Stimulated activated effector memory CD8-positive, alpha-beta T cell treated with anti-CD3 and anti-CD28 coated beads, Interleukin-12 subunit alpha, Interleukin-12 subunit beta, amount 100 ng/mL, for 72 hours (primary cell): ENCODE measurements at regions not wholly inside any gene's neighbourhood (a gene's known extent, or its start where the extent isn't known, plus 50 kb on each side); places are given as distances from the start of the nearest gene placed in this dataset.
A peak's percentile ranks its signal among the peaks of the same experiment; 100 is the strongest.

Experiments
- ATAC-seq: fragments of 150-1000 bp; cut with Tn5 transposase; 2 replicates; pipeline ENCODE4 v1.10.0; 2021
- DNase-seq, 2 donors: peaks; one replicate each; pipeline ENCODE4 v3.0.0; 2021 to 2022; ENCODE audit warnings: low spot score in 2 of 2
- H3K27ac Mint-ChIP-seq: one replicate; pipeline ENCODE4 v1.8.0; 2022; ENCODE audit warnings: mild to moderate bottlenecking, mixed read lengths
- H3K36me3 Mint-ChIP-seq: one replicate; pipeline ENCODE4 v1.8.0; 2022; ENCODE audit warnings: mild to moderate bottlenecking, mixed read lengths
- H3K4me1 Mint-ChIP-seq: one replicate; pipeline ENCODE4 v1.8.0; 2022; ENCODE audit warnings: mixed read lengths
- H3K4me3 Mint-ChIP-seq: one replicate; pipeline ENCODE4 v1.8.0; 2022; ENCODE audit warnings: mild to moderate bottlenecking, mixed read lengths
- H3K9me3 Mint-ChIP-seq: one replicate; pipeline ENCODE4 v1.8.0; 2022; ENCODE audit warnings: mixed read lengths

DNA sequence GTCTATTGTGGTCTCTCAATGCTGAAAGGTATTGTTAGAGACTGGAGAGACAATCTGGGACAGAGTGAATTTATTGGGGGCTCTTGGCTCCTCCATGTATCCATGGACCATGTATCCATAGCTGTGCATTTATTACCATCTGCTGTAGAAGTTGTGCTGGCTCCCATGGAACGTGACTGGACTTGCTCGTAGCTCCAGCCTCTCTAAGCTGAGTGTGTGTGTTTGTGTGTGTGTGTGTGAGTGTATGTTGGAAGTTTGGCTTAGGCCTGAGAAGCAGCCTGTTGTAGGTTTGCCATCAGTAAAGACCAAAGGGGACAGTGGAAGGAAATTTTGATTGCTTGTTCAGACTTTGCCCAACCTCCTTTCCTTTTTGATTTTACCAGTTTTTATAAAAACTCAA lies 105.7 kb upstream of the USP24 start:
- DNase-seq (no peak), ATAC-seq (no peak)
- Mint-ChIP-seq H3K36me3 (no peaks in the 10 kb centered on the region), H3K27ac (no peak overlapping the region), H3K4me3 (no peak overlapping the region), H3K9me3 (no peaks in the 10 kb centered on the region), H3K4me1 (no peaks in the 10 kb centered on the region)

DNA sequence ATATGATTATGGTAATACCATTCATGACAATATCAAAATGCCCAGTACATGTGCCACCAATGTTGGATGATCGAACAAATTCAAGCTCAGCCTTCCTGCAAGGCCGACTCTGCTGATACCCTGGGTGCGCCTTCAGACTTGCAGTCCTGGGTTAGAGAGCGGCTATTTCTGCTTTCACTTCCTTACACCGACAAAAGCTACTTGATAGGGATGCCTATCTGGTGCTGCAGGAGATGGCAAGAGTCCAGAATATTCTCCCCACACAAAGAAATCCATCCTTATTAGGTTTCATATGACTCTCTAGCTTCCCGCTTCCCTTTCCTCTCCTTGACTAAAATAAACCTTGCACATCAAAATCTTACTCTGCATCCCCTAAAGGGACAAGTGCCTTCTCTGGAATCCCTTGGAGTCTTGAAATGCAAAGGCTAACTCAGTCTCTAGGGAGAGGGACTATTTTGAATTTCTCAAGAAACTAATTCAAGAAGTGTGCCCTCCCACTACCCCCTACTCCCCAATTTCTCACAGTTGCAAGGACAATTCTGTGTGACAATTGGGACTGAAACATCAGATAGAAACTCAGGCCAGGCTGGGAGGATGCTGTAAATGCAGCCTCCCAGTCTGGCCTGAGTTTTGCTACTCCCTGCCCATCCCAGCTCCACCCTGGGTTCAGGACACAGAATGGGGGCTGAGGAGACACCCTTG lies 103.1 kb upstream of the USP24 start:
- H3K27ac Mint-ChIP-seq = no peak overlapping the region
- H3K4me1 Mint-ChIP-seq = no peaks in the 10 kb centered on the region
- DNase-seq = no peak
- ATAC-seq = no peak
- H3K9me3 Mint-ChIP-seq = no peaks in the 10 kb centered on the region
- no peak overlapping the region for H3K4me3 Mint-ChIP-seq
- H3K36me3 Mint-ChIP-seq = no peaks in the 10 kb centered on the region

DNA sequence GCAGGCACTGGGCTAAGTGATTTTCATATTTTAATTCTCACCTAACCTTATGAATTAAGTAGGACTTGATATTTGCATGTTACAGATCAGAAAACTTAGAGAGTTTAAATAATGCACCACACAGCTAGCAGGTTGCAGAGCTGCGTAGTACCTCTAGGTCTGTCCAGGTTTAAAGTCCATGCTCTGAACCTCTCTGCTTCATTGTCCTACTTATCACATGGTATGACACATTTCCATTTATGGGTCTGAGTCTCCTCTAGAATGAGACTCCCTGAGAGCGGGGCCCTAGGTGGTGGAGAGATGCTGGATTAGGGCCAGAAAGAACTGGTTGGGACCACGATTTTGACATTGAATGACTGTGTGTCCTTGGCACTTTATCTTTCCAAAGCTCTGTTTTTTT lies 102.5 kb upstream of the USP24 start:
- Mint-ChIP-seq H3K36me3 (no peaks in the 10 kb centered on the region), H3K4me3 (no peak overlapping the region), H3K27ac (no peak overlapping the region), H3K4me1 (no peaks in the 10 kb centered on the region), H3K9me3 (no peaks in the 10 kb centered on the region)
- ATAC-seq (no peak), DNase-seq (no peak)

DNA sequence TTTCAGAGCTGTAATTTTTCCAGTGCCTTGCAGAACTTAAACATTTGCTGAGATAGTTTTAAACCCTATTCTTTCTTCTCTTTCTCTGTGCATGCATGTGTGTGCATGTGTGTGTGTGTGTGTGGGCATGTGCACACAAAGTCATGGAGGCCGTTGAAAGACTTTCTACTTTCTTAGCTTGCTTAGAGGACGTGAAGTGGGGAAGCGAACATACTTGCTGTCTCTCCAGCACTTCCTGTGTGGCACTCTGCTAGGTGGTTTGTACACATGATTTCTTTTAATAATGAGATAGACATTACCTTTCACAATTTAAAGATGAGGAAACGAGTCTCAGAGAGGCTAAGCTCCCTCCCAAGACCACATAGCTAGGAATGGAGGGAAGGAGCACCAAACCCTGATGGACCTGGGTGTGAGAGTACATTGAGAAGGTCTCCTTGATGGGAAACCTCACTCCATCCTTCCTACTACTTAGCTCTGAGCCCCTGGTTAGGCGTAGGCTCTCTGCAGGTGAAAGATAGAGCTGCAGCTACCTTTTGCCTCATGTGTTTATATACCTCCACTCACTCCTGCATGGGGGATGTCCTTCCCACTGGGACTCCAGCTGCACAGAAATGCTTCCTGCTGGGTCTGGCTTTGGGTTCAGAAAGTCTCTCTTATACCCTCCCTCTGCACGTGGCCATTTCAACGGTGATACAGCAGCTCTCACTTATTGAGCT lies 101.9 kb upstream of the USP24 start:
- DNase-seq = no peak
- H3K27ac Mint-ChIP-seq = no peak overlapping the region

GRCh38 chr1:55316502-55316901 lies 101.3 kb upstream of the USP24 start:
- Mint-ChIP-seq H3K9me3 (no peaks in the 10 kb centered on the region), H3K4me3 (no peak overlapping the region), H3K4me1 (no peaks in the 10 kb centered on the region), H3K36me3 (no peaks in the 10 kb centered on the region), H3K27ac (no peak overlapping the region)
- no peak for DNase-seq
- ATAC-seq = no peak

More for the DNA sequence above, 101.9 kb upstream of the USP24 start:
- no peak for ATAC-seq
- H3K4me1 Mint-ChIP-seq = no peaks in the 10 kb centered on the region
- no peak overlapping the region for H3K4me3 Mint-ChIP-seq
- H3K36me3 Mint-ChIP-seq = no peaks in the 10 kb centered on the region
- H3K9me3 Mint-ChIP-seq = no peaks in the 10 kb centered on the region

- Mint-ChIP-seq H3K4me3 (no peak overlapping the region), H3K36me3 (no peaks in the 10 kb centered on the region), H3K27ac (no peak overlapping the region), H3K4me1 (peaks cover 9% of the 10 kb centered on the region), H3K9me3 (no peaks in the 10 kb centered on the region)
- ATAC-seq (no peak), DNase-seq (no peak)
Observed at GRCh38 chr1:55315552-55315951, 100.4 kb upstream of the USP24 start.

DNA sequence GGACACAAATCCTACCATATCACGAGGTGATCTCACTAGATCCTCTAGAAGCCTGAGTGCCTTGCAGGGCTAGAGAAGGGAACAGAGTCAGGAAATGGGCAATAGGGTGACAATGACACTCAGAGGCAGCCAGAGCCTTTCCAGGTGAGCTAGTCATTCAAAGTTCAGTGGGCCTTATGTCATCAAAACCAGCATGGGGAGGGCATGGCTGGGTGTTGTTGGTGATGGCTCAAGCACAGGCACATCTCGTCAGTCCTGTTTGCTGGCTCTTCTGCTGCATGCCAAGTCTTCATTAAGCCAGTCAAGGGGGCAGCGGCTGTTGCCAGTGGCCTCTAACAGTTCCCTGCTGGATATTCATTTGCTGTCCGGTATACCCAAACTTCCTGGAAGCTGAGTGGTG lies 99.6 kb upstream of the USP24 start:
- H3K27ac Mint-ChIP-seq = no peak overlapping the region
- no peaks in the 10 kb centered on the region for H3K9me3 Mint-ChIP-seq
- no peaks in the 10 kb centered on the region for H3K36me3 Mint-ChIP-seq
- DNase-seq = no peak
- no peak overlapping the region for H3K4me3 Mint-ChIP-seq
- peaks cover 10% of the 10 kb centered on the region for H3K4me1 Mint-ChIP-seq
- no peak for ATAC-seq

GRCh38 chr1:55313903-55314302 lies 98.7 kb upstream of the USP24 start:
- H3K9me3 Mint-ChIP-seq = no peaks in the 10 kb centered on the region
- H3K27ac Mint-ChIP-seq = no peak overlapping the region
- H3K4me3 Mint-ChIP-seq = no peak overlapping the region
- ATAC-seq = no peak
- H3K36me3 Mint-ChIP-seq = no peaks in the 10 kb centered on the region
- no peak for DNase-seq
- H3K4me1 Mint-ChIP-seq = peaks cover 10% of the 10 kb centered on the region

GRCh38 chr1:55311979-55312378 lies 96.8 kb upstream of the USP24 start:
- no peak for ATAC-seq
- Mint-ChIP-seq H3K4me1 (peaks cover 10% of the 10 kb centered on the region), H3K9me3 (no peaks in the 10 kb centered on the region), H3K4me3 (no peak overlapping the region), H3K27ac (no peak overlapping the region), H3K36me3 (no peaks in the 10 kb centered on the region)
- no peak for DNase-seq

- Mint-ChIP-seq H3K4me3 (no peak overlapping the region), H3K27ac (no peak overlapping the region), H3K36me3 (no peaks in the 10 kb centered on the region), H3K4me1 (peaks cover 10% of the 10 kb centered on the region), H3K9me3 (no peaks in the 10 kb centered on the region)
- ATAC-seq (no peak), DNase-seq (no peak)
Observed at GRCh38 chr1:55311057-55311641, 96.0 kb upstream of the USP24 start.

DNA sequence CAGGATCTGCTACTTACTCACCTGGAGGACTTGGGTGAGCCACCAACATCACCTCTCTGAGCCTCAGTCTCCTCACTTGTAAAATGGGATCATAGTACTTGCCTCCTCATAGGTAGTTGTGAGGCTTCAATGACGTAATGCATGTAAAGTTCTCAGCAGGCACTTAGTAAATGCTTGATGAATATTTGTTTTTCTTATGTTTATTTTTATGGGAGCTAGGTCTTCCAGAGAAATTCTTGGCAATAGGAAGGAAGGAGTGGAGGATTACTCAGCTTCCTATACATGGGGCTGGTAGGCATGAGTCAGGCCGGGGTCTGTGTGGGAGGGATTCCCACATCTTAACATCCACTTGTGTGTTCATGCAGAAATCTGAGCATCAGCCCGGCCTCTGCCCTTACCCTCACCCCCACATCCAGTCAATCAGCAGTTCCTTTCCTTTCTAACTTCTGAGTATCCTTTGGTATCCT lies 95.4 kb upstream of the USP24 start:
- peaks cover 12% of the 10 kb centered on the region for H3K4me1 Mint-ChIP-seq
- no peaks in the 10 kb centered on the region for H3K36me3 Mint-ChIP-seq
- ATAC-seq (peak; percentile 69), DNase-seq (no peak)
- no peaks in the 10 kb centered on the region for H3K9me3 Mint-ChIP-seq
- H3K4me3 Mint-ChIP-seq = no peak overlapping the region
- no peak overlapping the region for H3K27ac Mint-ChIP-seq

DNA sequence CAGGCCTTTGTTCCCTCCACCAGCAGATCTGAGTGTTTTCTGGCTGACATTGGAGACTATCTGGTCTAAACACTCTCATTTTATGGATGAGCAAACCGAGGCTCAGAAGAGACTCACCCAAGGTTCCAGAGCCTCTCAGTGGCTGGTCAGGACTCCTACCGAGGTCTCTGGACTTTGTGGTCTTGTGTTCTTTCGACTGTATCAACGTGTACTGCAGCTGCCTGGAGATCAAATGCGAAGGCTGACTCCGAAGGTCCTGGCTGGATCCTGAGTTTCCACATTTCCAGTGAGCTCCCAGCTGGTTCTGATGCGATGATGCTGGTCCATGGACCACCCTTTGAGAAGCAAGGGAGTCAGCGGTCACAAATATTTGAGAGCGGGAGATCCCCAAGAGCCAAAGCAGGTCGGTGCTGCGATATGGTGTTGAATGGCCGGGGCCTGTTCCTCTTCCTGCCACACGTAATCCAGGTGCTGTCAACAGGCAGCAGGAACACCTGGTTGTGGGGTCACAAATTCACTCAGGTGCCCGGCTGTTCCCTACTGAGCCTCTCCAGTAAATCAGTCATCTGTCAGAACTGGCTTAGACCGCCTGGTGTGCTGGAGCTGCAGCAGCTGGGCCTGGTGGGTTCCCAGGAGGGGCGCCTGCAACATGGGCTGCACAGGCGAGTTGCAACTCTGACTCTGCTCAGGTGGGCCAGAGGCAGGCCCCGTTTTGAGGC lies 94.8 kb upstream of the USP24 start:
- no peak for DNase-seq
- no peak for ATAC-seq
- no peaks in the 10 kb centered on the region for H3K36me3 Mint-ChIP-seq

DNA sequence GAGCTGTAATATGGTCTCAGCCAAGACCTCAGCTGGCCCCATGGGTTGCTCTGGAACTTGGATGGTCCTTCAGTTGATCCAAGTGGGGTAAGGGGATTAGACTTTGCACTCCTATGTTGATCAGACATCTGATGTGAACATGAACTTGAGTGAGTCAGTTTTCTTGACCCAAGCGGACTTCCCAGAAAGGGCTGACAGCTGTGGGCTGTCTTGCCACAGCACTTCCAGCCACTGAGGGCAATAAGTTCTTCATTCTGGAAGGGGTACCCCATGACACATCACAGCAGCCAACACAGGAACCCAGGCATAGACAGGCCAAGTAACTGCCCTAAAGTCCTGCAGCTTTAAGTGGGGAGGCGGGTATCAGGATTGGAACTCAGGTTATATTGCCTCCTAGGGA lies 93.9 kb upstream of the USP24 start:
- H3K4me1 Mint-ChIP-seq = peaks cover 16% of the 10 kb centered on the region
- no peak for DNase-seq
- H3K27ac Mint-ChIP-seq = no peak overlapping the region
- ATAC-seq = peak; percentile 50
- no peaks in the 10 kb centered on the region for H3K36me3 Mint-ChIP-seq
- no peak overlapping the region for H3K4me3 Mint-ChIP-seq
- no peaks in the 10 kb centered on the region for H3K9me3 Mint-ChIP-seq

More for the DNA sequence above, 94.8 kb upstream of the USP24 start:
- no peak overlapping the region for H3K4me3 Mint-ChIP-seq
- no peak overlapping the region for H3K27ac Mint-ChIP-seq
- no peaks in the 10 kb centered on the region for H3K9me3 Mint-ChIP-seq
- H3K4me1 Mint-ChIP-seq = peaks cover 16% of the 10 kb centered on the region

DNA sequence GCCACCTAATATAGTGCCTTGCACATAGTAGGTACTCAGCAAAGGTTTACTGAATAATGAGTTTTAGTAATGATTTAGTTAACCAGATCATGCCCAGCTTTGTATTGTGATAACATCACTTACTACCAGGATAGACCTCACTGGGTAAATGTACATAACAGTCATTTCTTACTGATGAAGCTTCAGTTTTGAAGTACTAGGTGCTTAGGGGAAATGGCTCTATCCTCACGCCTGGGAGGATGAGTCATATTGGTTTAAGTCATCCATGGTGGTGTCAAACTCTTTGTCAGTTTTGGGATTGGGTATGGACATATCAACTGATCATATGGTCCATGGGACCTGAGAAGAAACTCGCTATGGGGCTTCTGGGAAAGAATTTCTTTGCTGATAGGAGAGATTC lies 90.6 kb upstream of the USP24 start:
- ATAC-seq = peak; percentile 68
- no peaks in the 10 kb centered on the region for H3K36me3 Mint-ChIP-seq

DNA sequence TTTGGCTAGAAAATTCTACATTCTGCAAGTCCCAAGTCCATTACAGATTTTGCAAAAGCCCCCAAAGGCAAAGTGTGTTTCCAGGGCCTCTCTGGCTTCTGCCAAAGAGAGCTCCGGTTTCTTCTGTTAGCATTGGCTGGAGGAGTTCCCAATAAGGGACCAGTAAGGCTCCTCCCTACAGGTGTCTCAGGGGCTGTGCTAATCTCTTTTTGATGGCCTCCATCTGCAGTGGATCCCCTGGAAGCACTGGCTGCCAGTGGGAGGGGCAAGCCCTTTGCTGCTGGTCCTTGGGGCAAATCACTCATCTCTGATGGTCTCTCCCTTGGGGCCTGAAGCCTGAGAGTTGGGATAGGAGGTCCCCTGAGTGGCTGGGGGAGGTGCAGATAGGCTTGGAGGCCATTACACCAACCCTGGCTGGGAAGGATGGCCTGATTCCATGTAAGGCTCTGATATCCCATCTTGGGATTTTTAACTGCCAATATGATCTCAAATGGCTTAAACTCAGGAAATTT lies 89.1 kb upstream of the USP24 start:
- Mint-ChIP-seq H3K27ac (no peak overlapping the region), H3K36me3 (no peaks in the 10 kb centered on the region), H3K4me1 (peaks cover 6% of the 10 kb centered on the region), H3K4me3 (no peak overlapping the region), H3K9me3 (no peaks in the 10 kb centered on the region)
- ATAC-seq = no peak
- DNase-seq = no peak

More for the DNA sequence above, 90.6 kb upstream of the USP24 start:
- H3K27ac Mint-ChIP-seq = no peak overlapping the region
- no peak for DNase-seq
- no peak overlapping the region for H3K4me3 Mint-ChIP-seq
- no peaks in the 10 kb centered on the region for H3K9me3 Mint-ChIP-seq
- H3K4me1 Mint-ChIP-seq = peaks cover 8% of the 10 kb centered on the region
